ENCODE measurements at regions not wholly inside any gene's neighbourhood (a gene's known extent, or its start where the extent isn't known, plus 50 kb on each side); places are given as distances from the start of the nearest gene placed in this dataset.

DNA sequence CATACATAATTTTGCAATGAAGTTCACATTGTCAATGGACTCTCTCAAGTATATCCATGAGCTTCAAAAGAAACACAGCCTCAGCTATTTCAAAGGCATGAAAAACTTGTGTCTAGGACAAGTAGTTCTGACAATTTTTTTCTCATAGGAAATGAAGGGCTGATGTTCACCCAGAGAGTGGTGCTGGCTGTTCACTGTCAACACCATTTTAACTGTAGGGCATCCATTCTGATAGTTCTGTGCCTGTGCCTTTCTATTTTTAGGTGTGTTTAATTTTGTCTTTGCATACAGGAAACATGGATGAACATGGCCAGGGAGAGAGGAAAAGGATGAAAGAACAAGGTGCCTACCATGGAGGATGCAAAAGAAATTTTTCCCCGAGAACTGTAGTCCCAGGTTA is 135.3 kb upstream of the MAP9 start:
- no peak overlapping the region for H3K4me2 ChIP-seq
- Mint-ChIP-seq H3K4me1 (peaks cover 13% of the 10 kb centered on the region; the same call in 2 of the 3 replicates), H3K9me3 (no peaks in the 10 kb centered on the region), H3K27me3 (ENCODE audit: insufficient read depth, low read depth, poor library complexity) (no peaks in the 10 kb centered on the region), H3K27ac (no peak overlapping the region), H3K4me3 (no peak overlapping the region), H3K36me3 (ENCODE audit: low read depth) (no peaks in the 10 kb centered on the region)
- H4K20me1 ChIP-seq (replicated peaks; ENCODE audit: insufficient read depth) = no peaks in the 10 kb centered on the region
- no peaks in the 10 kb centered on the region for H3K79me2 ChIP-seq (replicated peaks; ENCODE audit: insufficient read depth)
- peaks cover 3% of the 10 kb centered on the region; the same call in 1 of the 2 replicates for H3K9me2 ChIP-seq (ENCODE audit: insufficient read depth)
- DNase-seq (ENCODE audit: low spot score) = no peak
- H3K4me1 ChIP-seq (ENCODE audit: insufficient read depth) = peaks cover 2% of the 10 kb centered on the region; the same call in 1 of the 2 replicates
- no peaks in the 10 kb centered on the region for H3F3A ChIP-seq (replicated peaks; ENCODE audit: low read depth)
- H3K27me3 ChIP-seq (ENCODE audit: insufficient read depth) = no peaks in the 10 kb centered on the region
- H3K27ac ChIP-seq (ENCODE audit: low read depth) = no peak overlapping the region
- no peak overlapping the region for H2AFZ ChIP-seq
- ATAC-seq = no peak
- TF ChIP-seq ZNF331 (CRISPR knock-in tag; IDR thresholded peaks at IDR 0.05; ENCODE audit: low read depth) = no peak
- TF ChIP-seq JUNB (IDR thresholded peaks at IDR 0.05; ENCODE audit: unreplicated experiment) = no peak
- TF ChIP-seq STAT1 (IDR thresholded peaks at IDR 0.05; ENCODE audit: unreplicated experiment) = no peak
- TF ChIP-seq, protein P1, sequence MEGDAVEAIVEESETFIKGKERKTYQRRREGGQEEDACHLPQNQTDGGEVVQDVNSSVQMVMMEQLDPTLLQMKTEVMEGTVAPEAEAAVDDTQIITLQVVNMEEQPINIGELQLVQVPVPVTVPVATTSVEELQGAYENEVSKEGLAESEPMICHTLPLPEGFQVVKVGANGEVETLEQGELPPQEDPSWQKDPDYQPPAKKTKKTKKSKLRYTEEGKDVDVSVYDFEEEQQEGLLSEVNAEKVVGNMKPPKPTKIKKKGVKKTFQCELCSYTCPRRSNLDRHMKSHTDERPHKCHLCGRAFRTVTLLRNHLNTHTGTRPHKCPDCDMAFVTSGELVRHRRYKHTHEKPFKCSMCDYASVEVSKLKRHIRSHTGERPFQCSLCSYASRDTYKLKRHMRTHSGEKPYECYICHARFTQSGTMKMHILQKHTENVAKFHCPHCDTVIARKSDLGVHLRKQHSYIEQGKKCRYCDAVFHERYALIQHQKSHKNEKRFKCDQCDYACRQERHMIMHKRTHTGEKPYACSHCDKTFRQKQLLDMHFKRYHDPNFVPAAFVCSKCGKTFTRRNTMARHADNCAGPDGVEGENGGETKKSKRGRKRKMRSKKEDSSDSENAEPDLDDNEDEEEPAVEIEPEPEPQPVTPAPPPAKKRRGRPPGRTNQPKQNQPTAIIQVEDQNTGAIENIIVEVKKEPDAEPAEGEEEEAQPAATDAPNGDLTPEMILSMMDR (conservative IDR thresholded peaks at IDR 0.05; ENCODE audit: low read depth in 2 of 2) = no peak
- no peak for TF ChIP-seq POLR2AphosphoS5 (IDR thresholded peaks at IDR 0.05; ENCODE audit: low read depth)
- no peak overlapping the region for H3K4me3 ChIP-seq
- H3K36me3 ChIP-seq (ENCODE audit: insufficient read depth) = no peaks in the 10 kb centered on the region

DNA sequence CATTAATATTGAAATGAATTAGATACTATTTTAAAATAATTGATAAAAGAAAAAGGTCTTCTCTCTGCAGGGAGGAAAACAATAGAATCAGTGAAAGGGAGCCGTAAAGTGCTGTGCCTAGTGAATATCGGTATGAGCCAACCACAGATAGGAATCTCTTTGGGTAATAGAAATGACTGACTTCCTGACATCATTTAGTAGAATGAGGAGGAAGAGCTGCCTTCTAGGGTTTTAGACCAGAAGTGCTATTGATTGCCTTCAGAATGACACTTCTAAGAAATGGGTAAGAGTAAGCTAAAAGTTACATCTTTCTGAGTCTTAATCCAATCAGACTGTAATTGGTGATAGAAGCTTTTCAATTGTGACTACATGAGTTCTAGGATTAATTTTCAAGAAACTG is 134.0 kb upstream of the MAP9 start:
- no peaks in the 10 kb centered on the region for H3K36me3 Mint-ChIP-seq (ENCODE audit: low read depth)
- H3K79me2 ChIP-seq (replicated peaks; ENCODE audit: insufficient read depth) = no peaks in the 10 kb centered on the region
- H3K27me3 Mint-ChIP-seq (ENCODE audit: insufficient read depth, low read depth, poor library complexity) = no peaks in the 10 kb centered on the region
- H3K27me3 ChIP-seq (ENCODE audit: insufficient read depth) = no peaks in the 10 kb centered on the region
- no peak overlapping the region for H3K27ac Mint-ChIP-seq
- no peak overlapping the region for H3K4me3 ChIP-seq
- H3K9me3 Mint-ChIP-seq = no peaks in the 10 kb centered on the region
- H3K27ac ChIP-seq (ENCODE audit: low read depth) = no peak overlapping the region
- DNase-seq (ENCODE audit: low spot score) = no peak
- no peaks in the 10 kb centered on the region for H3K36me3 ChIP-seq (ENCODE audit: insufficient read depth)
- H4K20me1 ChIP-seq (replicated peaks; ENCODE audit: insufficient read depth) = no peaks in the 10 kb centered on the region
- no peak overlapping the region for H2AFZ ChIP-seq
- peaks cover 22% of the 10 kb centered on the region for H3K4me1 Mint-ChIP-seq
- H3F3A ChIP-seq (replicated peaks; ENCODE audit: low read depth) = no peaks in the 10 kb centered on the region
- no peak for ATAC-seq
- H3K4me3 Mint-ChIP-seq = no peak overlapping the region
- no peak overlapping the region for H3K4me2 ChIP-seq
- H3K4me1 ChIP-seq (ENCODE audit: insufficient read depth) = peaks cover 14% of the 10 kb centered on the region
- peaks cover 3% of the 10 kb centered on the region; the same call in 1 of the 2 replicates for H3K9me2 ChIP-seq (ENCODE audit: insufficient read depth)
- TF ChIP-seq ZNF331 (CRISPR knock-in tag; IDR thresholded peaks at IDR 0.05; ENCODE audit: low read depth) (no peak), EZH2phosphoT487 (IDR thresholded peaks at IDR 0.05; ENCODE audit: unreplicated experiment) (no peak), JUNB (IDR thresholded peaks at IDR 0.05; ENCODE audit: unreplicated experiment) (no peak), CREB1 (CRISPR knock-in tag; IDR thresholded peaks at IDR 0.05; ENCODE audit: low read depth) (no peak), NANOG (IDR thresholded peaks at IDR 0.05; ENCODE audit: borderline replicate concordance) (no peak), ZNF114 (CRISPR knock-in tag; IDR thresholded peaks at IDR 0.05) (no peak), EZH2 (IDR thresholded peaks at IDR 0.05; ENCODE audit: low read depth, unreplicated experiment) (no peak), POLR2AphosphoS5 (IDR thresholded peaks at IDR 0.05; ENCODE audit: low read depth) (no peak), STAT1 (IDR thresholded peaks at IDR 0.05; ENCODE audit: unreplicated experiment) (no peak)
- TF ChIP-seq, protein P2, sequence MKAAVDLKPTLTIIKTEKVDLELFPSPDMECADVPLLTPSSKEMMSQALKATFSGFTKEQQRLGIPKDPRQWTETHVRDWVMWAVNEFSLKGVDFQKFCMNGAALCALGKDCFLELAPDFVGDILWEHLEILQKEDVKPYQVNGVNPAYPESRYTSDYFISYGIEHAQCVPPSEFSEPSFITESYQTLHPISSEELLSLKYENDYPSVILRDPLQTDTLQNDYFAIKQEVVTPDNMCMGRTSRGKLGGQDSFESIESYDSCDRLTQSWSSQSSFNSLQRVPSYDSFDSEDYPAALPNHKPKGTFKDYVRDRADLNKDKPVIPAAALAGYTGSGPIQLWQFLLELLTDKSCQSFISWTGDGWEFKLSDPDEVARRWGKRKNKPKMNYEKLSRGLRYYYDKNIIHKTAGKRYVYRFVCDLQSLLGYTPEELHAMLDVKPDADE (IDR thresholded peaks at IDR 0.05) = no peak
- TF ChIP-seq, protein P1 (conservative IDR thresholded peaks at IDR 0.05; ENCODE audit: low read depth in 2 of 2) = no peak
- TF ChIP-seq, protein P3, sequence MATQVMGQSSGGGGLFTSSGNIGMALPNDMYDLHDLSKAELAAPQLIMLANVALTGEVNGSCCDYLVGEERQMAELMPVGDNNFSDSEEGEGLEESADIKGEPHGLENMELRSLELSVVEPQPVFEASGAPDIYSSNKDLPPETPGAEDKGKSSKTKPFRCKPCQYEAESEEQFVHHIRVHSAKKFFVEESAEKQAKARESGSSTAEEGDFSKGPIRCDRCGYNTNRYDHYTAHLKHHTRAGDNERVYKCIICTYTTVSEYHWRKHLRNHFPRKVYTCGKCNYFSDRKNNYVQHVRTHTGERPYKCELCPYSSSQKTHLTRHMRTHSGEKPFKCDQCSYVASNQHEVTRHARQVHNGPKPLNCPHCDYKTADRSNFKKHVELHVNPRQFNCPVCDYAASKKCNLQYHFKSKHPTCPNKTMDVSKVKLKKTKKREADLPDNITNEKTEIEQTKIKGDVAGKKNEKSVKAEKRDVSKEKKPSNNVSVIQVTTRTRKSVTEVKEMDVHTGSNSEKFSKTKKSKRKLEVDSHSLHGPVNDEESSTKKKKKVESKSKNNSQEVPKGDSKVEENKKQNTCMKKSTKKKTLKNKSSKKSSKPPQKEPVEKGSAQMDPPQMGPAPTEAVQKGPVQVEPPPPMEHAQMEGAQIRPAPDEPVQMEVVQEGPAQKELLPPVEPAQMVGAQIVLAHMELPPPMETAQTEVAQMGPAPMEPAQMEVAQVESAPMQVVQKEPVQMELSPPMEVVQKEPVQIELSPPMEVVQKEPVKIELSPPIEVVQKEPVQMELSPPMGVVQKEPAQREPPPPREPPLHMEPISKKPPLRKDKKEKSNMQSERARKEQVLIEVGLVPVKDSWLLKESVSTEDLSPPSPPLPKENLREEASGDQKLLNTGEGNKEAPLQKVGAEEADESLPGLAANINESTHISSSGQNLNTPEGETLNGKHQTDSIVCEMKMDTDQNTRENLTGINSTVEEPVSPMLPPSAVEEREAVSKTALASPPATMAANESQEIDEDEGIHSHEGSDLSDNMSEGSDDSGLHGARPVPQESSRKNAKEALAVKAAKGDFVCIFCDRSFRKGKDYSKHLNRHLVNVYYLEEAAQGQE (IDR thresholded peaks at IDR 0.05; ENCODE audit: unreplicated experiment) = no peak

Measured in GM23338 (cell line).